Karpas-422 (cell line): ENCODE measurements at regions not wholly inside any gene's neighbourhood (a gene's known extent, or its start where the extent isn't known, plus 50 kb on each side); places are given as distances from the start of the nearest gene placed in this dataset.
A peak's percentile ranks its signal among the peaks of the same experiment; 100 is the strongest.

Experiments used
- DNase-seq: peaks from one replicate; pipeline ENCODE4 v3.0.0-alpha.2; 2015
- H2AFZ ChIP-seq: fragments of 200-600 bp; sonication (generic); 2 replicates; pipeline ENCODE4 v1.6.1; 2014; ENCODE audit warnings: antibody characterized with exemption, low read length, mixed read lengths
- H3K27ac ChIP-seq: fragments of 200-600 bp; sonication (generic); 2 replicates; pipeline ENCODE4 v1.5.1; 2014; ENCODE audit warnings: mild to moderate bottlenecking, low read length, moderate library complexity
- H3K27me3 ChIP-seq: fragments of 200-600 bp; sonication (generic); 2 replicates; pipeline ENCODE4 v1.6.1; 2014; ENCODE audit warnings: low read length, mixed read lengths
- H3K36me3 ChIP-seq: fragments of 200-600 bp; sonication (generic); 2 replicates; pipeline ENCODE4 v1.6.1; 2014; ENCODE audit warnings: low read length, mixed read lengths; ENCODE audit not compliant: insufficient read depth
- H3K4me1 ChIP-seq: fragments of 200-600 bp; sonication (generic); 2 replicates; pipeline ENCODE4 v1.6.1; 2014; ENCODE audit warnings: mild to moderate bottlenecking, low read length, mixed read lengths
- H3K4me2 ChIP-seq: fragments of 200-600 bp; sonication (generic); 2 replicates; pipeline ENCODE4 v1.6.1; 2014; ENCODE audit warnings: low read length, low read depth, mild to moderate bottlenecking; ENCODE audit not compliant: poor library complexity, severe bottlenecking
- H3K4me3 ChIP-seq: fragments of 200-600 bp; sonication (generic); 2 replicates; pipeline ENCODE4 v1.5.1; 2014; ENCODE audit warnings: mild to moderate bottlenecking, antibody characterized with exemption, low read length, mixed read lengths
- H3K79me2 ChIP-seq: fragments of 200-600 bp; sonication (generic); 2 replicates; pipeline ENCODE4 v1.6.1; 2014; ENCODE audit warnings: mild to moderate bottlenecking, low read length, mixed read lengths
- H3K9ac ChIP-seq: fragments of 200-600 bp; sonication (generic); 2 replicates; pipeline ENCODE4 v1.6.0; 2014; ENCODE audit warnings: low read length
- H3K9me2 ChIP-seq: fragments of 200-600 bp; sonication (generic), shearing (Covaris generic); replicated peaks from 2 replicates; pipeline ENCODE4 v1.6.0; 2014; ENCODE audit warnings: mild to moderate bottlenecking, low read length, moderate library complexity; ENCODE audit not compliant: insufficient read depth
- H3K9me3 ChIP-seq: fragments of 300-700, 200-600 bp; sonication (generic); 2 replicates; pipeline ENCODE4 v1.6.1; 2014; ENCODE audit warnings: low read length, mixed read lengths
- H4K20me1 ChIP-seq: fragments of 200-600 bp; sonication (generic); 2 replicates; pipeline ENCODE4 v1.6.1; 2014; ENCODE audit warnings: mild to moderate bottlenecking, antibody characterized with exemption, low read length, low read depth; ENCODE audit not compliant: insufficient read depth

- no peaks in the 10 kb centered on the region for H3K9me3 ChIP-seq
- H3K9ac ChIP-seq: no peak overlapping the region
- no peak for DNase-seq
- no peaks in the 10 kb centered on the region for H3K36me3 ChIP-seq
- no peaks in the 10 kb centered on the region for H3K9me2 ChIP-seq
- no peaks in the 10 kb centered on the region for H3K27me3 ChIP-seq
- H3K4me3 ChIP-seq: no peak overlapping the region
- no peak overlapping the region for H2AFZ ChIP-seq
- H3K27ac ChIP-seq: no peak overlapping the region
- no peak overlapping the region for H3K4me2 ChIP-seq
- H4K20me1 ChIP-seq: no peaks in the 10 kb centered on the region
- H3K79me2 ChIP-seq: no peaks in the 10 kb centered on the region
- H3K4me1 ChIP-seq: no peaks in the 10 kb centered on the region
Measured at GRCh38 chr11:119829402-119829801, 100.4 kb upstream of the NECTIN1 start.

- no peaks in the 10 kb centered on the region for H3K27me3 ChIP-seq
- no peak overlapping the region for H3K4me2 ChIP-seq
- no peak overlapping the region for H3K4me3 ChIP-seq
- H3K9ac ChIP-seq: no peak overlapping the region
- H3K27ac ChIP-seq: no peak overlapping the region
- no peaks in the 10 kb centered on the region for H3K79me2 ChIP-seq
- no peaks in the 10 kb centered on the region for H3K9me2 ChIP-seq
- DNase-seq: peak; percentile 40
- H2AFZ ChIP-seq: no peak overlapping the region
- H4K20me1 ChIP-seq: no peaks in the 10 kb centered on the region
- H3K36me3 ChIP-seq: no peaks in the 10 kb centered on the region
- H3K9me3 ChIP-seq: no peaks in the 10 kb centered on the region
- no peaks in the 10 kb centered on the region for H3K4me1 ChIP-seq
Measured at GRCh38 chr11:119828819-119829218, 99.8 kb upstream of the NECTIN1 start.

GRCh38 chr11:119828006-119828405 is 99.0 kb upstream of the NECTIN1 start:
- Histone ChIP-seq H3K9me2 (no peaks in the 10 kb centered on the region), H4K20me1 (no peaks in the 10 kb centered on the region), H3K4me1 (no peaks in the 10 kb centered on the region), H3K27ac (no peak overlapping the region), H3K9me3 (no peaks in the 10 kb centered on the region), H3K9ac (no peak overlapping the region), H3K27me3 (no peaks in the 10 kb centered on the region), H3K4me3 (no peak overlapping the region), H3K4me2 (no peak overlapping the region), H3K36me3 (no peaks in the 10 kb centered on the region), H2AFZ (no peak overlapping the region), H3K79me2 (no peaks in the 10 kb centered on the region)
- DNase-seq: no peak

DNA sequence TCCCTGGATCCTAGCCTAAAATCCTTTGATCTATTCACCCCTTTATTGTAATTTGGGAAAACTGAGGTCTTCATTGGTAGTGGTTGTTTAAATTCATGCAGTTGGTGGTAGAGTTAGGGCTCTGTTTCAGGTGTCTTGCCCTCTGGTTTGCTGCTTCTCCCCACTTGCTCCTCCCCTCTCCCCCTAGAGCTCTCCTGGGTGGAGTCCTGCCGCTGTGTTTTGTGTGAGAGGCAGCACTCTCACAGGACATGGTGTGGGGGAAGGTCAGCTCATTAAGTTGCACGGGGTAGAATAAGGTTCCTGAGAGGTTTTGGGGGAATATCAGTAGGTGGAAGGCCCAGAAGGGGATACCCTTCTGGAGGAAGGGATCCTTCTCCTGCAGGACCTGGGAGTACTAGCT is 98.1 kb upstream of the NECTIN1 start:
- H3K27me3 ChIP-seq: no peaks in the 10 kb centered on the region
- no peak for DNase-seq
- H3K36me3 ChIP-seq: no peaks in the 10 kb centered on the region
- H3K9me2 ChIP-seq: no peaks in the 10 kb centered on the region
- H4K20me1 ChIP-seq: no peaks in the 10 kb centered on the region
- H3K4me3 ChIP-seq: no peak overlapping the region
- no peak overlapping the region for H2AFZ ChIP-seq
- H3K9ac ChIP-seq: no peak overlapping the region
- H3K4me1 ChIP-seq: no peaks in the 10 kb centered on the region
- H3K4me2 ChIP-seq: no peak overlapping the region
- no peak overlapping the region for H3K27ac ChIP-seq
- H3K9me3 ChIP-seq: no peaks in the 10 kb centered on the region
- H3K79me2 ChIP-seq: no peaks in the 10 kb centered on the region

DNA sequence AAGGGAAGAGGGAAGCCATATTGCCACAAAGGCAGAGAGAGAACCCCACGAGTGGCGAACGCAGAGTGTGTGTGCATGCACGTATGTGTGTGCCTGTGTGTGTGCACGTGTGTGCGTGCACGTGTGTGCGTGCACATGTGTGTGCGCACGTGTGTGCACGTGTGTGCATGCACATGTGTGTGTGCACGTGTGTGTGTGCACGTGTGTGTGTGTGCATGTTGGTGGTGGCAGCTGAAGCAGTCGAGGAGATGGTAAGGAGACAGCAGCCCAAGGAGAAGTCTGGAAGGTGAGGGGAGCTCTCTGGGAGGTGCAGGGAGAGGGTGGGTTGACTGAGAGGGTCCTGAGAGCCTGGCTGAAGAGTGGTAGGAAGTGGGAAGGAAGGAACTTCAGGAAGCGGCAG is 94.1 kb upstream of the NECTIN1 start:
- no peak for DNase-seq
- no peak overlapping the region for H3K4me2 ChIP-seq
- H3K27me3 ChIP-seq: no peaks in the 10 kb centered on the region
- no peak overlapping the region for H3K27ac ChIP-seq
- H2AFZ ChIP-seq: no peak overlapping the region
- no peaks in the 10 kb centered on the region for H3K4me1 ChIP-seq
- no peaks in the 10 kb centered on the region for H3K36me3 ChIP-seq
- H3K79me2 ChIP-seq: no peaks in the 10 kb centered on the region
- H3K9ac ChIP-seq: no peak overlapping the region
- no peaks in the 10 kb centered on the region for H4K20me1 ChIP-seq
- no peaks in the 10 kb centered on the region for H3K9me3 ChIP-seq
- H3K9me2 ChIP-seq: no peaks in the 10 kb centered on the region
- no peak overlapping the region for H3K4me3 ChIP-seq

DNA sequence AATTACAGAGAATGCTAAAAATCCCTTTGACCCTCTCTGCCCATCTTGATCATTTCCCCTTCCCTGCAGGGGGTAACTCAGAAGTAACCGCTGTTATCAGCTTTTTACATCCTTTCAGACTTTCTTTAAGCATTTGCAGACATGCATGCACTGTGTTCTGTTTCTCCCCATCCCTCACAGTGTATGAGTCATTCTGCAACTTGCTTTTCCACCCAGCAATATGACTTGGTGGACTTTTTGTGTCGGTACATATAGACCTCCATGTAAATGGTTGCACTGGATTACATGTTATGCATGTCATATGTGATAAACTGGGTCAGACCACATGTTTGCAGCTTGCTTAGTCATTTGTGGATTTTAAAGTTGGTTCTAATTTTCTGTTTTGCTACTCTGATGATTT is 87.7 kb upstream of the NECTIN1 start:
- no peaks in the 10 kb centered on the region for H4K20me1 ChIP-seq
- H3K36me3 ChIP-seq: no peaks in the 10 kb centered on the region
- no peaks in the 10 kb centered on the region for H3K9me2 ChIP-seq
- H2AFZ ChIP-seq: no peak overlapping the region
- no peak overlapping the region for H3K4me3 ChIP-seq
- no peak overlapping the region for H3K27ac ChIP-seq
- H3K27me3 ChIP-seq: no peaks in the 10 kb centered on the region
- H3K4me1 ChIP-seq: no peaks in the 10 kb centered on the region
- DNase-seq: no peak
- no peak overlapping the region for H3K9ac ChIP-seq
- no peak overlapping the region for H3K4me2 ChIP-seq
- no peaks in the 10 kb centered on the region for H3K9me3 ChIP-seq
- no peaks in the 10 kb centered on the region for H3K79me2 ChIP-seq

GRCh38 chr11:119814766-119815165 is 85.8 kb upstream of the NECTIN1 start:
- H3K4me2 ChIP-seq: no peak overlapping the region
- H3K27me3 ChIP-seq: no peaks in the 10 kb centered on the region
- DNase-seq: no peak
- no peaks in the 10 kb centered on the region for H3K9me2 ChIP-seq
- H3K27ac ChIP-seq: no peak overlapping the region
- H2AFZ ChIP-seq: no peak overlapping the region
- no peak overlapping the region for H3K9ac ChIP-seq
- H3K79me2 ChIP-seq: no peaks in the 10 kb centered on the region
- no peaks in the 10 kb centered on the region for H4K20me1 ChIP-seq
- H3K4me1 ChIP-seq: no peaks in the 10 kb centered on the region
- no peaks in the 10 kb centered on the region for H3K36me3 ChIP-seq
- H3K9me3 ChIP-seq: no peaks in the 10 kb centered on the region
- H3K4me3 ChIP-seq: no peak overlapping the region

DNA sequence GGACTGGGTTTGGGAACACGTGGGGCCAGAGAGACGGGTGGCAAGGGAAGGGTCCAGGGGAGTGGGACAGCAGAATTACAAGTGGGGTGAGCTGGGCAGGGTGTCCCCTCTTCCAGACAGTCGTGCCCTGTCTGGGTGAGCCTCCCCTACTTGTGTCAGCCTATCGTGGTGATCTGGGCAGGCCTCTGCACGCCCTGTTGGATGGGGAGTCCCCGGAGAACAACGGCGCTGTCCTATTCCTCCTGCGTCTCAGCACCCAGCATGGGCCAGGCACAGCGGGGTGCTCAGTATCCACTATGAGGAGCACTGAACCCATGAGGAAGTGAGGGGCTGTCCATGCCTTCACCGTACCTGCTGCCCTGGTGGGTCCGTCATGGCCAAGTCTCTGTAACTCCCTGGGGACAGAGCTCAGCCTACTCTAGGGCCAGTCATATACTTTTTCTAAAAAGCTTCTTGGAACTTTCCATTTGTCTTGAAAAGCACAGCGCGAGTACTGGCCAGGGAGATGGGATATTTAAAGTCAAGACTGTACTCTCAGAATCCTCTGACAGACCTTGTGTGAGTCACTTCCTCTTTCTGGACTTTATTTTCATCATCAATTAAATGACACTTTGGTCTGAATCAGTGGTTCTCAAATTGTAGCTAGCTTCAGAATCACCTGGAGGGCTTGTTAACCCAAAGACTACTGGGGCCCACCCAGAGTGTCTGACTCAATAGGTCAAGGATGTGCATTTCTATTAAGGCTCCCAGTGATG is 81.7 kb upstream of the NECTIN1 start:
- Histone ChIP-seq H3K9ac (no peak overlapping the region), H3K27me3 (no peaks in the 10 kb centered on the region), H3K9me3 (no peaks in the 10 kb centered on the region), H4K20me1 (no peaks in the 10 kb centered on the region), H3K4me3 (no peak overlapping the region), H3K9me2 (no peaks in the 10 kb centered on the region), H3K36me3 (no peaks in the 10 kb centered on the region), H3K79me2 (no peaks in the 10 kb centered on the region), H2AFZ (no peak overlapping the region), H3K4me1 (no peaks in the 10 kb centered on the region), H3K27ac (no peak overlapping the region), H3K4me2 (no peak overlapping the region)
- peak; percentile 48 for DNase-seq
